ENCODE measurements at regions not wholly inside any gene's neighbourhood (a gene's known extent, or its start where the extent isn't known, plus 50 kb on each side); places are given as distances from the start of the nearest gene placed in this dataset.

- no peak overlapping the region for H3K4me3 ChIP-seq
- no peaks in the 10 kb centered on the region for H3K4me1 ChIP-seq
- H3K27me3 ChIP-seq = no peaks in the 10 kb centered on the region
- no peaks in the 10 kb centered on the region for H3K36me3 ChIP-seq
- TF ChIP-seq CTCF (IDR thresholded peaks at IDR 0.05) = no peak
- no peaks in the 10 kb centered on the region for H3K9me3 ChIP-seq
- no peak for DNase-seq (ENCODE audit: low spot score in 2 of 2)
- intact Hi-C loops (cut with DNase I) = no loop called here
- H3K27ac ChIP-seq = no peak overlapping the region
Observed at GRCh38 chr4:111941957-111942356, 203.3 kb upstream of the FAM241A start.

GRCh38 chr4:111943796-111944203, 201.5 kb upstream of the FAM241A start:
- intact Hi-C loops (cut with DNase I) = no loop called here
- H3K27ac ChIP-seq = no peak overlapping the region
- TF ChIP-seq CTCF (IDR thresholded peaks at IDR 0.05) = peak in 1 of 3 experiments; percentile 8
- H3K4me3 ChIP-seq = no peak overlapping the region
- H3K4me1 ChIP-seq = no peaks in the 10 kb centered on the region
- H3K9me3 ChIP-seq = no peaks in the 10 kb centered on the region
- no peaks in the 10 kb centered on the region for H3K36me3 ChIP-seq
- no peaks in the 10 kb centered on the region for H3K27me3 ChIP-seq
- DNase-seq (ENCODE audit: low spot score in 2 of 2) = no peak

- H3K36me3 ChIP-seq = no peaks in the 10 kb centered on the region
- H3K27me3 ChIP-seq = no peaks in the 10 kb centered on the region
- no peak overlapping the region for H3K4me3 ChIP-seq
- intact Hi-C loops (cut with DNase I) = no loop called here
- H3K4me1 ChIP-seq = no peaks in the 10 kb centered on the region
- no peak for DNase-seq (ENCODE audit: low spot score in 2 of 2)
- no peak for TF ChIP-seq CTCF (IDR thresholded peaks at IDR 0.05)
- H3K27ac ChIP-seq = no peak overlapping the region
- H3K9me3 ChIP-seq = no peaks in the 10 kb centered on the region
Observed at GRCh38 chr4:111945014-111945413, 200.2 kb upstream of the FAM241A start.

- DNase-seq (ENCODE audit: low spot score in 2 of 2) = no peak
- no peak for TF ChIP-seq CTCF (IDR thresholded peaks at IDR 0.05)
- Histone ChIP-seq H3K4me1 (no peaks in the 10 kb centered on the region), H3K9me3 (no peaks in the 10 kb centered on the region), H3K36me3 (no peaks in the 10 kb centered on the region), H3K27me3 (no peaks in the 10 kb centered on the region), H3K4me3 (no peak overlapping the region), H3K27ac (no peak overlapping the region)
- intact Hi-C loops (cut with DNase I) = no loop called here
Observed at GRCh38 chr4:111946800-111947199, 198.5 kb upstream of the FAM241A start.

- H3K4me1 ChIP-seq = no peaks in the 10 kb centered on the region
- H3K36me3 ChIP-seq = no peaks in the 10 kb centered on the region
- H3K4me3 ChIP-seq = no peak overlapping the region
- no peaks in the 10 kb centered on the region for H3K9me3 ChIP-seq
- no peak for TF ChIP-seq CTCF (IDR thresholded peaks at IDR 0.05)
- intact Hi-C loops (cut with DNase I) = no loop called here
- no peak for DNase-seq (ENCODE audit: low spot score in 2 of 2)
- no peaks in the 10 kb centered on the region for H3K27me3 ChIP-seq
- H3K27ac ChIP-seq = no peak overlapping the region
Observed at GRCh38 chr4:111952688-111953087, 192.6 kb upstream of the FAM241A start.

DNA sequence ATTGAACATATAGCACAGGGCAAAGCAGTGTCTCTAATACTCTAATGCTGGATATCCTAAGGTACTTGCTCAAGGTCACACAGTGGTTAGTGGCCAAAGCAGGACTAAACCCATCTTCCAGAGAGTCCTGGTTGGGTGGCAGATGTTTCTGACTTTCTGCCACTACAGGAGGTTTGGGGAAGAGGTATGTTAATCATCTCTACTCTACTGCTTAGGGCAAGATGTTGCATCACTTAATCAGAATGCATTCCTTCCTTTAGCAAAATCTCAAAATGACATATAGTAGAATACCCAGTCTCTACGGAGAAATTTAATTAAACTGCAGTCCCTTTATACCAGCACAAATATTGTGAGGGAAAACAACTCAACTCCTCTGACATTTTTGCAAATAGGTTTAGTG, 190.7 kb upstream of the FAM241A start:
- H3K27ac ChIP-seq = no peak overlapping the region
- no peaks in the 10 kb centered on the region for H3K36me3 ChIP-seq
- H3K4me3 ChIP-seq = no peak overlapping the region
- intact Hi-C loops (cut with DNase I) = no loop called here
- no peaks in the 10 kb centered on the region for H3K4me1 ChIP-seq
- no peaks in the 10 kb centered on the region for H3K27me3 ChIP-seq
- DNase-seq (ENCODE audit: low spot score in 2 of 2) = no peak
- no peak for TF ChIP-seq CTCF (IDR thresholded peaks at IDR 0.05)
- H3K9me3 ChIP-seq = no peaks in the 10 kb centered on the region
